SKM-1 treated with dmso at 0.1 percent for 144 hours (cell line): ENCODE measurements at regions not wholly inside any gene's neighbourhood (a gene's known extent, or its start where the extent isn't known, plus 50 kb on each side); places are given as distances from the start of the nearest gene placed in this dataset.
A peak's percentile ranks its signal among the peaks of the same experiment; 100 is the strongest.
"Not testable (repeated sequence)": the region's sequence is repeated elsewhere in the genome, so short reads cannot be mapped to it uniquely, and the experiment has no call there.

Experiments
- DNase-seq: peaks from one replicate; lab custom pipeline; 2025; ENCODE audit not compliant: unreplicated experiment; lab: John Stamatoyannopoulos, UW

- no peak for DNase-seq
Measured at GRCh38 chr5:37971483-37972024, 131.7 kb upstream of the GDNF start.

GRCh38 chr5:37966871-37967270 is 127.0 kb upstream of the GDNF start:
- no peak for DNase-seq

- DNase-seq, result no peak
Measured at GRCh38 chr5:37966291-37966690, 126.5 kb upstream of the GDNF start.

- no peak for DNase-seq
Measured at GRCh38 chr5:37962389-37962788, 122.5 kb upstream of the GDNF start.

GRCh38 chr5:37957218-37957617 is 117.4 kb upstream of the GDNF start:
- DNase-seq, result no peak

GRCh38 chr5:37955748-37956147 is 115.9 kb upstream of the GDNF start:
- DNase-seq, result no peak

- DNase-seq, result no peak
Measured at GRCh38 chr5:37954561-37954960, 114.7 kb upstream of the GDNF start.

- DNase-seq, result no peak
Measured at GRCh38 chr5:37951946-37952721, 112.3 kb upstream of the GDNF start.

GRCh38 chr5:37950436-37950835 is 110.6 kb upstream of the GDNF start:
- no peak for DNase-seq

GRCh38 chr5:37945446-37945845 is 105.6 kb upstream of the GDNF start:
- no peak for DNase-seq

- DNase-seq, result not testable (repeated sequence)
Measured at GRCh38 chr5:37943136-37943535, 103.3 kb upstream of the GDNF start.

GRCh38 chr5:37940931-37941623 is 101.2 kb upstream of the GDNF start:
- DNase-seq, result no peak

GRCh38 chr5:37938861-37939260 is 99.0 kb upstream of the GDNF start:
- no peak for DNase-seq

GRCh38 chr5:37938076-37938852 is 98.4 kb upstream of the GDNF start:
- DNase-seq, result no peak

- DNase-seq, result no peak
Measured at GRCh38 chr5:37936091-37936490, 96.2 kb upstream of the GDNF start.

GRCh38 chr5:37933576-37933975 is 93.7 kb upstream of the GDNF start:
- no peak for DNase-seq

- no peak for DNase-seq
Measured at GRCh38 chr5:37932450-37932849, 92.6 kb upstream of the GDNF start.

GRCh38 chr5:37931541-37931940 is 91.7 kb upstream of the GDNF start:
- no peak for DNase-seq

GRCh38 chr5:37930350-37930749 is 90.5 kb upstream of the GDNF start:
- DNase-seq, result no peak

- DNase-seq, result no peak
Measured at GRCh38 chr5:37929791-37930190, 90.0 kb upstream of the GDNF start.

- peak; percentile 13 for DNase-seq
Measured at GRCh38 chr5:37927753-37928152, 87.9 kb upstream of the GDNF start.

GRCh38 chr5:37926732-37927131 is 86.9 kb upstream of the GDNF start:
- peak; percentile 33 for DNase-seq
